Activated T-cell treated with anti-CD3 and anti-CD28 coated beads for 1 hour (primary cell): ENCODE measurements at regions not wholly inside any gene's neighbourhood (a gene's known extent, or its start where the extent isn't known, plus 50 kb on each side); places are given as distances from the start of the nearest gene placed in this dataset.

Source experiments
- DNase-seq: peaks from one replicate; pipeline ENCODE4 v3.0.0-alpha.2; 2020; ENCODE audit warnings: low read depth

- no peak for DNase-seq
These were observed 357.7 kb downstream of the BCOR start for GRCh38 chrX:39740078-39740477.

GRCh38 chrX:39741904-39742303 lies 355.9 kb downstream of the BCOR start:
- no peak for DNase-seq

GRCh38 chrX:39745818-39746217 lies 351.9 kb downstream of the BCOR start:
- DNase-seq, result no peak

GRCh38 chrX:39749135-39749534 lies 348.6 kb downstream of the BCOR start:
- no peak for DNase-seq

DNA sequence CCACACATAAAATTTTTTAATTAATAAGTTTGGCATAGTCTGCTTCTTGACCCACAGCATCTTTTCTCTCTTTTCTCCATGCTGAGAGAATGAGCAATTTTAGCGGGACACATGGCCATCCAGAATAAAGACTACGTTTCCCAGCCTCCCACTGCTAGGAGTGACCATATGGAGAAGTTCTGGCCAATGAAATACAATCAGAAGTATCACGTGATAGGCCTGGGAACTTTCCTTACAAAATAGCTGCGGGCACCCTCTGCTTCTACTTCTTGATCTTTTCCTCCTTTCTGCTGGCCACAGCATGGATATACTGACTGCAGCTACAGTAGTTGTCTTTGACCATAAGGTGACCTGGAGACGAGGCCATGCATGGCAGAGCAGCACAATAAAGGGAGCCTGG lies 348.0 kb downstream of the BCOR start:
- no peak for DNase-seq

- DNase-seq, result no peak
These were observed 347.4 kb downstream of the BCOR start for GRCh38 chrX:39750256-39750790.

- DNase-seq, result no peak
These were observed 346.9 kb downstream of the BCOR start for GRCh38 chrX:39750848-39751247.

GRCh38 chrX:39752815-39753214 lies 344.9 kb downstream of the BCOR start:
- DNase-seq, result no peak

GRCh38 chrX:39753293-39753996 lies 344.3 kb downstream of the BCOR start:
- no peak for DNase-seq

DNA sequence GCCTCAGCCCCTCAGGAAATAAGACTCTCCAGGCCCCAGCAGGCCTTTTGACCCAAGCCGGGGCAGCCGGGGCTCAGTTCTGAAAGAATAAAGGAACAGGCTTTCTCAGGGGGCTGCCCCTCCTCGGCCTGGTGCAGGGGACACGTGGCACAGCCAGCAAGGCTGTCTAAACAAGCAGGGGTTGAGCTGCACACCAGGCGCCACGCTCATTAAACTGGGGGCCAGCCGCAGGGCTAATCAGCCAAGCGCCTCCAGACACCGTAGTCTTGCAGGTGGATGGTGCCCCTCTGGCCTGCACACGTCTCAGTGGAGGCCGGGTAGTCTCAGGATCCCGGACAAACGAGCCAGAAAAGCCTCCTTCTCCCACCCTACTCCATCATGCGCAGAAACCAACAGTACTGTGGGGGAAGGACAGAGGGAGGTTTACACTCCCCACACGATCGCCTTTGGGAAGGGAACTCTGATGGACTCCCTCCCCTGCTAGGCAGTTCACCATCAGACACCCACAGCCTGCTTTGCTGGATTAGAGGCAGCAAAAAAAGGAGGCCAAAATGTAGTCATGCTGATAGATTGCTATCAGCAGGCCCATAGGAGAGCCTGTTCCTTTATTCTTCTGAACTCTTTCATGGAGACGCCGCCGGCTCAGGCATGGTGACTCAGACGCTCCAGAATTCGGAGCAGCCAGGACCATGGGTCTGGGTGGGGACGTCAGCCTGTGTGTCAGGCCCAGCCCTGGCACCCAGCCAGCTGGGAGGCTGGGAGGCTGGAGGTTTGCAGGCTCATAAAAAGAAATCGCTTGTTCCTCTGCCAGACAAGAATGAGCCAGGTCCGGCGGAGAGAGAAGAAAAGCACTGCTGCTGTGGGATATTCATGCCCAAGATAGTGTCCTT lies 342.4 kb downstream of the BCOR start:
- no peak for DNase-seq

- no peak for DNase-seq
These were observed 341.5 kb downstream of the BCOR start for GRCh38 chrX:39756086-39756883.

GRCh38 chrX:39757971-39758370 lies 339.8 kb downstream of the BCOR start:
- DNase-seq, result no peak

DNA sequence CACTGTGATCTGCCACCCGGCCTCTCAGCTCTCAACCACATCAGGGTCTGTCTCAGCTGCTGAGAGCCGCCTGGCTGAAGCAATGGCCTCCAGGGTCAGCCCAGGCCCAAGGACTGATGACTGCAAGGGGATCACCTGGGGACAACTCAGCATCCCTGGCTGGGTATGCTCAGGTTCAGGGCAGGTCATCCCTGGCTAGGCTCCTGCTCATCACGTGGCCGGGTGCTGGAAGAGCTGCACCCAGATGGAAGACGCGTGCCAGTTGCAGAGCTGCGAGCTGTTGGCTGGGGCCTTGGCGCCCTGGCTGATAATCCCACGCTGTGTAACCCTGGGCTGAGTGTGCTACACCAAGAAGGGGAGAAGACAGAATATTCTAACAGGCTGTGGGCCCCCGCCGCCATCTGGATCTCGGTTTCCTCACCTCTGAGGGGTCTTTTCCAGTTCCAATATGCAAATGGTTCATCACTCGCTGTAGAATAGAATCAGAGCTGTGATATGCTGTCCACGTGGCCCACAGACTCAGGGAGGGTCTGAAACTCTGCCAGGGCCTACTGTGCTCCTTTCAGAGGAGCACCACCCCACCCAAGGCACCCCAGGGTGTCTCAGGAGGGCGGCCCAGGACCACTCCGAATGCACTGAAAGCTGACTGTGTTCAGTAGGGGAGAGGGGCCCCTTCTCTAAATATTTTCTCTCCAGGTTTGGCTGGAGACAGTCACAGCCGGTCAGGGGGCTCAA lies 338.8 kb downstream of the BCOR start:
- no peak for DNase-seq

DNA sequence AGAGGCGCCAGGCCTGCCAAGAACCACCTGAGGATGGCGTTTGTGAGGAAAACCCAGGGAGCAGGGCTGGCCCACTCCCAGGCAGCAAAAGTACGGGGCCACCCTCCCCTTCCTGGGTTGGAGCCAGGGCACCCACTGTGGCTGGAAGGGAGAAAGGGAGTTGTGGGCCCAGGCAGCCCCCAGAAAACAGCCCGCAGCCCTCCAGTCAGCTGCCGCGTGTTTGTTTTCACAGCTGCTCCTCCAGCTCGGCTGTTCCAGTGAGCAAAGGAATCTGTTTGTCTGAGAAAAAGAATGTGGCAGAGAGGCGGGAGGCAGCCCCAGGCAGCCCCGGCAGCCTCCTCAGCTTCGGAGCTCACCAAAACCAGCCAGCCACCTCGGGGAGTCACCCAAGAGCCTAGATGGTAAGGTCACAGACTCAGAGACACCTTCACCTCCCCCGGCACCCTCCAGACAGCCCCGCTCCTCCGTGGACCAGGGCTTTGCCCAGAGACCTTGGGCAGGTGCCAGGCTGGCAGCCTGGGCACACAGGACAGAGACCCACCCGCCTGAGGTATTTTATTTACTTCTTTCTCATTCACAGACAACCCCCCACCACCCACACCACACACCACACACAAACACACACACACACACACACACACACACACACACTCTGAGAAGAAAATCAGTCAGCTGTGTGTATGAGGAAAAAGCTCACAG lies 338.1 kb downstream of the BCOR start:
- no peak for DNase-seq

GRCh38 chrX:39760930-39761329 lies 336.8 kb downstream of the BCOR start:
- no peak for DNase-seq

DNA sequence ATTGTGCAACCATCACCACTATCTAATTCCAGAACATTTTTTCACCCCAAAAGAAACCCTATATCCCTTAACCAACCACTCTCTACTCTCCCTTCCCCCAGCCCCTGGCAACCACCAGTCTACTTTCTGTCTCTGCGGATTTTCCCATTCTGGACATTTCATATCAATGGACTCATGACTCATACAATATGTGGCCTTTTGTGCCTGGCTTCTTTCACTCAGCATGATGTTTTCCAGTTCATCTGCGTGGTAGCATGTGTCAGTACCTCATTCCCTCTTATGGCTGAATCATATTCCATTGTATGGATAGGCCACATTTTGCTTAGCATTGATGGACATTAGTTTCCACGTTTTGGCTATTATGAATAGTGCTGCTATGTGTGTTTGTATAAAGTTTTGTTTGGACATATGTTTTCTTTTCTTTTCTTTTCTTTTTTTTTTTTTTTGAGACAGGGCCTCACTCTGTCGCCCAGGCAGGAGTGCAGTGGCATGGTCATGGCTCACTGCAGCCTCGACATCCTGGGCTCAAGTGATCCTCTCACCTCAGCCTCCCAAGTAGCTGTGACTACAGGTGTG lies 335.4 kb downstream of the BCOR start:
- no peak for DNase-seq

GRCh38 chrX:39764441-39764914 lies 333.3 kb downstream of the BCOR start:
- no peak for DNase-seq

GRCh38 chrX:39765327-39765726 lies 332.4 kb downstream of the BCOR start:
- no peak for DNase-seq

DNA sequence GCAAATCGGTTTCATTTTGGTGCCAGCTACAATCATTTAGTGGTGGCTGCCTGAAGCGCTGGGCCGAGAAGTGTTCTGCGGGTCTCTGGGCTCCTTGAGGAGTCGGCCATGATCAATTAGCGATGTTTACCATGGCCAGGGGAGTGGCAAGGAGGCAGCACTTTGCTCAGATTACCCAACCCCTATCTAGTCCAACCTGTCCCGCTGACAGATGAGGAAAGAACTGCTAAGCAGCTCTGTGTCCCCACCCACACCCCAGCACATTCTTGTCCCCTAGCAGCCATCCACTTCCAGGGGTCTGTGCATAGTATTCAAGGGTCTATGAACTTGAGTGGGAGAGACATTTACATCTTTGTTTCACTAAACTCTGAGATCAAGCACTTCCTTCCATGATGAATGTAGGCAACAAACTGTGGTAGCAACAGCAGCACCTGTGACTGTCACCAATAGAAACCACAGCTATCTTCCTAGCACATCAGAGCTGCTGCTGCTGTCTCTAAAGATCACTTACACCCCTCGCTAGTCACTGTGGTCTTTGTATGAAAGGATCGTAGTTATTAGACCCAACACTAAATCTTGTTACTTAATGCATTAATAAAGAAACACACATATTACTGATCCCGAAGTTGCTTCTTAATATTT lies 331.6 kb downstream of the BCOR start:
- DNase-seq, result no peak

GRCh38 chrX:39766855-39767254 lies 330.9 kb downstream of the BCOR start:
- no peak for DNase-seq
